ENCODE measurements at regions not wholly inside any gene's neighbourhood (a gene's known extent, or its start where the extent isn't known, plus 50 kb on each side); places are given as distances from the start of the nearest gene placed in this dataset.

DNA sequence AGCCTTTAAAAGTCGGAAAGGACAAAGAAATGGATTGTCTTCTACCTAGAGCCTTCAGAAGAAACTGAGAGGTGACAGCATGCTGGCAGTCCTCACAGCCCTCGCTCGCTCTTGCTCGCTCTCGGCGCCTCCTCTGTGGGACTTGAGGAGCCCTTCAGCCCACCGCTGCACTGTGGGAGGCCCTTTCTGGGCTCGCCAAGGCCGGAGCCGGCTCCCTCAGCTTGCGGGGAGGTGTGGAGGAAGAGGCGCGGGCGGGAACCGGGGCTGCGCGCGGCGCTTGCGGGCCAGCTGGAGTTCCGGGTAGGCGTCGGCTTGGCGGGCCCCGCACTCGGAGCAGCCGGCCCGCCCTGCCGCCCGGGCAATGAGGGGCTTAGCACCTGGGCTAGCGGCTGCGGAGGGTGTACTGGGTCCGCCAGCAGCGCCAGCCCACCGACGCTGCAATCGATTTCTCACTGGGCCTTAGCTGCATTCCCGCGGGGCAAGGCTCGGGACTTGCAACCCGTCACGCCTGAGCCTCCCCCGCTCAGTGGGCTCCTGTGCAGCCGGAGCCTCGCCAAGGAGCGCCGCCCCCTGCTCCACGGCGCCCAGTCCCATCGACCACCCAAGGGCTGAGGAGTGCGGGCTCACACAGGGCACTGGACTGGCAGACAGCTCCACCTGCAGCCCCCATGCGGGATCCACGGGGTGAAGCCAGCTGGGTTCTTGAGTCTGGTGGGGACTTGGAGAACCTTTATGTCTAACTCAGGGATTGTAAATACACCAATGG, 953.8 kb upstream of the GBE1 start:
- DNase-seq, result no peak
- Mint-ChIP-seq H3K36me3 (ENCODE audit: low read depth) (no peaks in the 10 kb centered on the region), H3K4me3 (no peak overlapping the region), H3K27me3 (no peaks in the 10 kb centered on the region), H3K27ac (no peak overlapping the region), H3K9me3 (peaks cover 8% of the 10 kb centered on the region), H3K4me1 (no peaks in the 10 kb centered on the region)
- intact Hi-C loops (cut with micrococcal nuclease), result no loop called here

DNA sequence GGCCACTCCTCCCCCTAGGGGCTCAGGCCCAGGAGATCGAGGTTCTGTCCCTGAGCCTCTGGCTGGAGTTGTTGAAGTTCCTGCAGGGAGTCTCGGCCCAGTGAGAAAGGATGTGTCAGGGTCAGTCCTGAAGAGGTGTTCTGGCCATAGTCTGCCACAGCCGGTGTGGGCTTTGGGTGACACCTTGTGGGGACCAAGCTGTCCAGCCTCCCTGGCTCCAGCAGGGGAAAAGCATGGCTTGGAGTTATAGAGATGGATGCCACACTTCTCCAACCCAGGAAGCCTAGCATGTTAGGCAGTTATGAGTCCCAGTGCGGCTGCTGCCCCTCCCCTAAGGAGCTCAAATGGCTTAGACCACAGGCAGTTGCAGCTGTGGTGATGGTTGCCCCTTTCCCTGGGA, 945.6 kb upstream of the GBE1 start:
- intact Hi-C loops (cut with micrococcal nuclease), result no loop called here
- Mint-ChIP-seq H3K27ac (no peak overlapping the region), H3K36me3 (ENCODE audit: low read depth) (no peaks in the 10 kb centered on the region), H3K9me3 (no peaks in the 10 kb centered on the region), H3K27me3 (no peaks in the 10 kb centered on the region), H3K4me3 (no peak overlapping the region), H3K4me1 (no peaks in the 10 kb centered on the region)
- DNase-seq, result no peak

DNA sequence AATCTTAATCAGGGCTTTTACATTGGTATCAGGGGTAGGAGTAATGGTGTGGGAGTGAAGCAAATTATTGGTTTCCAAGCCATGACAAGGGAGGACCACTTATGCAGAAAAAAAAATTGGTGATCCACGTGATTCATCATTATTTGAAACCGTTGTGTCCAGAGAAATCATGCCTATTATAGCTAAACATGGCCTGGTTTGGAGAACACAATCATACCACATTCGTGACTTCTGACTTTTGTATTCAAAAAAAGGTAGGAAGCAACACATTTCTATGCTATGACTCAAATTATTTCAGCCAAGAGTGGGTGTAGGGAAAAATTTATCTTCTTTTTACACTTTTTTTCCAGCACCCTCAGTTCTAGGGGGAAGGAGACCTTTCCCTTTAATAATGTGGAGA, 924.3 kb upstream of the GBE1 start:
- H3K9me3 Mint-ChIP-seq, result peaks cover 9% of the 10 kb centered on the region
- no peaks in the 10 kb centered on the region for H3K27me3 Mint-ChIP-seq
- no peaks in the 10 kb centered on the region for H3K36me3 Mint-ChIP-seq (ENCODE audit: low read depth)
- no peak for DNase-seq
- no peak overlapping the region for H3K4me3 Mint-ChIP-seq
- no peak overlapping the region for H3K27ac Mint-ChIP-seq
- H3K4me1 Mint-ChIP-seq, result no peaks in the 10 kb centered on the region
- intact Hi-C loops (cut with micrococcal nuclease), result loop anchor here (10.0 kb wide), 1 partner anchor 61 kb away; no protein-coding TSS in a partner anchor

DNA sequence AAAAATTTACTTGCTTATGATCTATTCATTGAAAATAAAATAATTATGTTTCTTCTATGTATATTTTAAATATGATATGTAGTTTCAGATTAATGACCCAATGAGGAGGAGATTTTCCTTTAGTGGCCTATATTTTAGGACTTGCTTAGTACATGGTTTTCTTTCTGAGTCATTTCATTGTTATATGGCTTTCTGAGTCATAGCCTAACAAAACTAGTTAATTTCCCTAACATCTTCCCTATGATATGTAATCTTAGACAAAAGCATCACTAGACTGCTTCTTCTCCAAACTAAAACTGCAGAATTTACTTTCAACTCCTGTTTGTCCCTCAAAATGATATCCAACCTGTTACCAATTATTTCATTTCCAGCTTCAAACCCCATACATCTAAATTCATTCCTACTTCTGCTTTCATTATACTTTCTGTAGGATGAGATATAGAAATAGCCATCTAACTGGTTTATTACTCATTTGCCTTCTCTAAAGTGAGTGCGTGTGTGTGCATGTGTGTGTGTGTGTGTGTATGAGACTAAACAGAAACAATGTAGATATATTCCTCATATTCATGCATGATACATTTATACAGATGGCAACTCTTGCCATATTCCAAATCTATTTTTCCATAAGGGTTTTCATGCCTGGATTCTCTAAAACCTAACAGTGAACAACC, 915.0 kb upstream of the GBE1 start:
- intact Hi-C loops (cut with micrococcal nuclease), result no loop called here
- Mint-ChIP-seq H3K27me3 (no peaks in the 10 kb centered on the region), H3K4me3 (no peak overlapping the region), H3K36me3 (ENCODE audit: low read depth) (no peaks in the 10 kb centered on the region), H3K4me1 (no peaks in the 10 kb centered on the region), H3K27ac (no peak overlapping the region), H3K9me3 (no peaks in the 10 kb centered on the region)
- DNase-seq, result no peak

DNA sequence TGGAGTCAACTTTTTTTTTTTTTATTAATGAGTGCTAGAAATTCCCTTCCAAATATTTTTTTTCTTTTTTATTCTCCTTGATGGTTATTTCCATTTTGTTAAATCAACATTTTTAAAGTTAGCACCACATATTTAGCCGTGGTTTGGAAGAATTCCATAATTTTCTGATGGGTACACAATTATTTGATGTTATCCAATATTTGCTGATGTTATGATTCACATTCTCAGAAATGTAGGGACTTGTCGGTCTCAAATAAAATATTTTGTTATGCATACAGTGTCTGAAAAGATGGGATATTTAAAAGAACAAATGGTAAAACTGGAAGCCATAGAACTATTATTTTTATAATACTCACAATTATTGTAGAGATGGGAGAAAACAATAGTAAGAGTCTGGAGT, 911.5 kb upstream of the GBE1 start:
- Mint-ChIP-seq H3K4me3 (no peak overlapping the region), H3K27me3 (no peaks in the 10 kb centered on the region), H3K4me1 (no peaks in the 10 kb centered on the region), H3K36me3 (ENCODE audit: low read depth) (no peaks in the 10 kb centered on the region), H3K27ac (no peak overlapping the region), H3K9me3 (peaks cover 7% of the 10 kb centered on the region)
- intact Hi-C loops (cut with micrococcal nuclease), result no loop called here
- DNase-seq, result no peak

DNA sequence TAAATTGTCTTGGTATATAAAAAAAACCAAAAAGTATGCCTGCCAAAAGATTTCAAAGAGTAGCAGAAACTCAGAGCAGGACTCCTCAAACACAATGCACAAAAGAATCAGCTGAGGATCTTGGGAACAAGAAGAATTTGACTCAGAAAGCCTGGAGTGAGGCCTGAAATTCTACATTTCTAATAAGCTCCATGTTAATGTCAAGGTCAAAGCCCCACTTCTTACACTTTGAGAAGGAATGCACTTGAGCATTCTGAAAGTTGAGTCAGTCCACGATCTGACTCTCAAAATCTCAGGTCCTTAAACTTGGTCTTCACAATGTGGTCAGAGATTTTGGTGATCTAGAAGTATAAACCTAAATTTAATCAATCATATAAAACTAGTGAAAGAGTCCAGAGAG, 910.0 kb upstream of the GBE1 start:
- H3K36me3 Mint-ChIP-seq (ENCODE audit: low read depth), result no peaks in the 10 kb centered on the region
- H3K4me1 Mint-ChIP-seq, result no peaks in the 10 kb centered on the region
- H3K4me3 Mint-ChIP-seq, result no peak overlapping the region
- intact Hi-C loops (cut with micrococcal nuclease), result no loop called here
- H3K27ac Mint-ChIP-seq, result no peak overlapping the region
- no peaks in the 10 kb centered on the region for H3K27me3 Mint-ChIP-seq
- H3K9me3 Mint-ChIP-seq, result peaks cover 7% of the 10 kb centered on the region
- DNase-seq, result no peak

DNA sequence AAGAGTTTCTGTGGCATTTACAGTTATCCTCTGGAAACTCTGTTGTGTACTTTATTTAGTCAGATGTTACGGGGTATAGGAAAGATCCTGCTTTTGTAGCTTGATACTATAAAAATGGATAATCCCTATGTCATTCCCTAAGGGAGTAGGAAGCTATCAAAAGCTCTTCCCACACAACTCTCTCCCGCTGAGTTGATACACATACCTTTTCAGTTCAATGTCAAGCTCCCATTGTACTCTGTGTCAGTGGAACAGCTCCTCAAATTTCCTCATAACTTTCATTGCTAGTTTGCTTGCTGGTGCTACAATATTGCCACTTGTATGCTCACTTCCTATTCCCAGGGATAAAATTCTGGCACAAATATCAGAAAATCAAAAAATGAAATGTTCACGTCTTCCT, 893.3 kb upstream of the GBE1 start:
- H3K9me3 Mint-ChIP-seq, result peaks cover 4% of the 10 kb centered on the region
- H3K36me3 Mint-ChIP-seq (ENCODE audit: low read depth), result no peaks in the 10 kb centered on the region
- H3K27me3 Mint-ChIP-seq, result no peaks in the 10 kb centered on the region
- no peak overlapping the region for H3K4me3 Mint-ChIP-seq
- intact Hi-C loops (cut with micrococcal nuclease), result no loop called here
- DNase-seq, result no peak
- no peaks in the 10 kb centered on the region for H3K4me1 Mint-ChIP-seq
- no peak overlapping the region for H3K27ac Mint-ChIP-seq

DNA sequence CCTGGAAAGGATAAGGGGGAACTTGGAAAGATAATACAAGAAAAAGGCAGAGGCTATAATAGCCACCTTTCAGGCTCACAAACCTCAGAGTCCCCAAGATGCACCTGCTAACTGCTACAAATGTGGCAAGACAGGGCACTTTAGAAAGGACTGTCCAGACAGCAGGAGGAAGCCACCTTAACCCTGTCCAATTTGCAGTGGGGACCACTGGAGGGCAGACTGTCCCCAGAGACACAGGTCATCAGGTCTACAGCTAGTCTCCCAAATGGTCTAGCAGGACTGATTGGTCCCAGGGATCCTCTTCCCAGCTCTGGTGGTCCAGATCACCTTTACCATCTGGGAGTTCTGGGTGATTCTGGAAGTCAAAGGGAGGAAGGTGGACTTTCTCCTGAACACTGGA, 882.5 kb upstream of the GBE1 start:
- no peak for DNase-seq
- H3K27me3 Mint-ChIP-seq, result no peaks in the 10 kb centered on the region
- H3K4me3 Mint-ChIP-seq, result no peak overlapping the region
- no peak overlapping the region for H3K27ac Mint-ChIP-seq
- intact Hi-C loops (cut with micrococcal nuclease), result no loop called here
- peaks cover 3% of the 10 kb centered on the region for H3K9me3 Mint-ChIP-seq
- H3K36me3 Mint-ChIP-seq (ENCODE audit: low read depth), result no peaks in the 10 kb centered on the region
- no peaks in the 10 kb centered on the region for H3K4me1 Mint-ChIP-seq

DNA sequence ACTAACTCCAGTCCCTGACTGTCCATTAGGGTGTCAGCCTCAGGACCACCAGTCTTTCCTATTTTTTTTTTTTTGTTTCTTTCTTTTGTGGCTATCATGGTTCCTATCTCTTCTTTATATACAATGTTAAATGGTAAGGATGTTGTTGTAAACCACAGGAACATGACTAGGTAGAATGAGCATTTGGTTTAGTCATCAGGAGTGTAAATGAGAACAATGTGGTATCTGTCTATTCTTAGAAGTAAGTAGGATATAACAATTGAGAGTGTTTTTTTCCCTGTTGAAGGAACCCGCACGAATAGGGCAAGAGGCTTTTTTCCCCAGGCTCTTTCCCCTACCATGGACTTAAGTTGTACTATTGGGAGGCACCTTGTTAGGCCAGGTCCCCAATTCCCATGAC, 880.3 kb upstream of the GBE1 start:
- Mint-ChIP-seq H3K36me3 (ENCODE audit: low read depth) (no peaks in the 10 kb centered on the region), H3K9me3 (peaks cover 3% of the 10 kb centered on the region), H3K4me1 (no peaks in the 10 kb centered on the region), H3K27me3 (no peaks in the 10 kb centered on the region), H3K4me3 (no peak overlapping the region), H3K27ac (no peak overlapping the region)
- intact Hi-C loops (cut with micrococcal nuclease), result no loop called here
- DNase-seq, result no peak

DNA sequence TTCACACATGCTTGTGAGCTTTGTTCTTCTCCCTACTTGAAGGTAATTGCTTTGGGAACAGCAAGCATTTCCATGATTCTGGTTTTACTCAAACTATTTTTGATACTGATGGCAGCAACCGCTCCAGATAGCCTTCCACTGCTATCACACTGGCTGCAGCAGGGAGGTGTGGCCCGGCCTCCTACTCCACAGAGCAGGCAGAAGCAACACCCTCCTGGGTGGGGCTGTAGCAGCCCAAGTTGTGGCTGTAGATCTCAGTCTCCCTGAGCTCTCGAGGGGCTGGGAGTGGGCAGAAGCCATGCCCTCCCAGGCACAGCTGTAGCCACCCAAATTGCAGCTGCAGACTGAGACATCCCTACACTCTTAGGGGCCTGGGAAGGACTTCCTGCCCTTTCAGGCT, 878.8 kb upstream of the GBE1 start:
- Mint-ChIP-seq H3K27ac (no peak overlapping the region), H3K27me3 (no peaks in the 10 kb centered on the region), H3K4me1 (no peaks in the 10 kb centered on the region), H3K4me3 (no peak overlapping the region), H3K9me3 (peaks cover 7% of the 10 kb centered on the region), H3K36me3 (ENCODE audit: low read depth) (no peaks in the 10 kb centered on the region)
- DNase-seq, result no peak
- intact Hi-C loops (cut with micrococcal nuclease), result no loop called here

DNA sequence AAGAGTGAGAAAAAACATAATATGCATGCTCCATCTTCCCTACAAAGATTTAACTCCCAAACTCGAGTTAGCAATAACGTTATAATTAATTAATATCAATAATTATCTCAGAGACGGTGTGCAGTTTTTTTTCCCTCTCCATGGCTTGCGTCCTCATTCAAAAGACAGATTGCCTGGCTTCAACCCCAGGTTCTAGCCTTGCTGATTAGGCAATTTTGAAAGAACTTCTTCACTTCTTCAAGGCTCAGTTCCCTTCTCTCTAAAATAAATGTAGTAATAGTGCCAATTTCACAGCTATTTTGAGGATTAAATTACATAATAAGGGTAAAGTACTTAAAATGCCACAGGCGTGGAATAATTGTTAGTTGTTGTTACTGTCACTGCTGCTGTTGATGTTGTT, 876.1 kb upstream of the GBE1 start:
- H3K4me1 Mint-ChIP-seq, result no peaks in the 10 kb centered on the region
- no peaks in the 10 kb centered on the region for H3K27me3 Mint-ChIP-seq
- DNase-seq, result no peak
- no peak overlapping the region for H3K4me3 Mint-ChIP-seq
- peaks cover 4% of the 10 kb centered on the region for H3K9me3 Mint-ChIP-seq
- no peak overlapping the region for H3K27ac Mint-ChIP-seq
- H3K36me3 Mint-ChIP-seq (ENCODE audit: low read depth), result no peaks in the 10 kb centered on the region
- intact Hi-C loops (cut with micrococcal nuclease), result no loop called here

DNA sequence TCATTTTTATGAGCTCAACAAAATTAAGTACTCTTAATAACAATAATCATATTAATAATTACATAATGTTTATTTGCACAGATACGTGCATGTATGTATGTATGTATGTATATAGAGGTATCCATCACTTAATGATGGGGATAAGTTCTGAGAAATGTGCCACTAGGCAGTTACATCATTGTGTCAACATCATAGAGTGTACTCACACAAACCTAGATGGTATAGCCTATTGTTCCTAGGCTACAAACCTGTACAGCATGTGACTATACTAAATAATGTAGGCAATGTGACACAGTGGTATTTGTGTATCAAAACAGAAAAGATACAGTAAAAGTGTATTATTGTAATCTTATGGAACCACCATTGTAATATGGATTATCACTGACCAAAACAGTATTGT, 874.7 kb upstream of the GBE1 start:
- H3K27ac Mint-ChIP-seq, result no peak overlapping the region
- H3K4me3 Mint-ChIP-seq, result no peak overlapping the region
- H3K9me3 Mint-ChIP-seq, result peaks cover 4% of the 10 kb centered on the region
- intact Hi-C loops (cut with micrococcal nuclease), result no loop called here
- H3K36me3 Mint-ChIP-seq (ENCODE audit: low read depth), result no peaks in the 10 kb centered on the region
- no peak for DNase-seq
- no peaks in the 10 kb centered on the region for H3K4me1 Mint-ChIP-seq
- H3K27me3 Mint-ChIP-seq, result no peaks in the 10 kb centered on the region

DNA sequence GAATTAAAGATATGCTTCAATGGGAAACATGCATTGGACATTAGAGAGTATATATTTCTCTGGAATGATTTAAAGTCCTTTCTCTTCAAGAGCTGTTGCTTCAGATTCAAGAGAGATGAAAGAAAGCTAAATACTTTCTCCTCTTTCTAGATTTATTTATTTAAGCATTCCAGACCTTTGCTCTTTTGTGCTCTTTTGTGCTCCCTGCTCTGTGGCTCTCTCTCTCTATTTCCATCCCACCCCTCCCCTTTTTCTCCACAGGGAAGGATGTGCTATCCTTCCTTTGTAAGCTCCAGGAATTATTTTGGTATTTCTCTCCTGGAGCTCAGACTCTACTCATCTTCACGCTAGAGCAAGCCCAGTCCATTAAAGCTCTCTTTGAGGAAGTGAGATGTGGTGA, 871.9 kb upstream of the GBE1 start:
- Mint-ChIP-seq H3K4me1 (no peaks in the 10 kb centered on the region), H3K27me3 (no peaks in the 10 kb centered on the region), H3K27ac (no peak overlapping the region), H3K9me3 (peaks cover 4% of the 10 kb centered on the region), H3K4me3 (no peak overlapping the region), H3K36me3 (ENCODE audit: low read depth) (no peaks in the 10 kb centered on the region)
- no peak for DNase-seq
- intact Hi-C loops (cut with micrococcal nuclease), result no loop called here

DNA sequence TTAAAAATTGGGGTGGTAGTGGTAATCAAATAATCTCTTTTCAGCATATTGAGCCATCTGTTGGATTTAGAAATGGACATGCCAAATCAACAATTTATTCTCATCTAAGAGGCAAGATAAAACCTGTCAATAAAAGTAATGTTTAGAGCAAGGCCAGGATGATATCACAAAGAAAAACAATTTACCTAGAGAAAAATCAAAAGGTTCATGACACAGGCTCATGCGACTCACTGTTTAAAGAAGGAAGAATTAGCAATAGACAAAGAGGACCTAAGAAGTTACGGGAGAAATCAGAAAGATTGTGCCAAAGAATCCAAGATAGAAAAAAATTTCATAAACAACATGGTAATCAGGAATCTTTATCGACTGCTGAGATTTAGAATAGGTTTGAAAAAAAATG, 868.5 kb upstream of the GBE1 start:
- Mint-ChIP-seq H3K9me3 (no peaks in the 10 kb centered on the region), H3K36me3 (ENCODE audit: low read depth) (no peaks in the 10 kb centered on the region), H3K4me3 (no peak overlapping the region), H3K27me3 (no peaks in the 10 kb centered on the region), H3K27ac (no peak overlapping the region), H3K4me1 (no peaks in the 10 kb centered on the region)
- intact Hi-C loops (cut with micrococcal nuclease), result loop anchor here (10.0 kb wide), 1 partner anchor 55 kb away; no protein-coding TSS in a partner anchor
- DNase-seq, result no peak
